Daoy (cell line): ENCODE measurements at regions not wholly inside any gene's neighbourhood (a gene's known extent, or its start where the extent isn't known, plus 50 kb on each side); places are given as distances from the start of the nearest gene placed in this dataset.

Experiments used
- DNase-seq: peaks from one replicate; pipeline ENCODE4 v3.0.0-alpha.2; 2015; ENCODE audit warnings: low read depth

DNA sequence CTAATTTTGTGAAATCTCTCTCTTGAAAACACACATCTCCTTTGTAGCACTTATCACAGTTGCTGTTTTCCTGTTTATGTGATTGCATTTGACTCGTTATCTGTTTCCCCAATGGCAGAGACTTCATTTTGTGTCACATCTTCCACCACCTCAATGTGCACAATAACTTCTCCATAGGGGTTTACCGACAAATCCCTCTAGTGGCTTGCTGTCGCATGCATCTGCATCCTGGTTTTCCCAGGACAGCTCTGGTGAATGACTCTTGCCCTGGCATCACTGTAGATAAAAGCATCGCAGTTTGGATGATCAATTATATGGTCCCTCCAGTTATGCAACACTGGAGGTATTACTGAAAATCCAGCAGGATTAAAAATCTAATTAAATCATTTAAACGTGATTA lies 206.5 kb upstream of the BTBD3 start:
- DNase-seq = no peak

DNA sequence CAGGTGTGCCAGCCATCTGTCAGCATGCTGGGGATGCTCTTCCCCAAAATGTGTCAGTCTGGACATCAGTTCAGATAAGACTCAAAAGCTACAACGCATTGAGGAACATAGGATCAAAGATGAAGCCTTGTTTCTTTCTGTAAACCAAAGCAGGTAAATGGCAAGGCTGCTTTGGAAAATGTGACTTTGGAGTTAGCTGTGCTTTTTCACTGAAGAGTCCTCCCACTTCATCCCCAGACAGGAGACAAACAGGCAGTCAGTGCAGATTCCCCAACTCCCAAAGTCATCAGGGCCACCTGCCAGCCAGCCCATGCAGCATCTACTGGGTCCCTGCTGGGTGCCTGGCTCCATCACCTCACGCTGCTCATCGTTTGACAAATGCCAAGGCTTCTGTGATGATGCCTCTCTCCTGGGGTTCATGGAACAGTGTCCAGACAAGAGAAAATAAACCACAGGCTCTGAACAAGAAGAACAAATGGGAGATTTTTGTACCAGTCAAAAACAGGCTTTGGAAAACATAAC lies 205.0 kb upstream of the BTBD3 start:
- DNase-seq = no peak

DNA sequence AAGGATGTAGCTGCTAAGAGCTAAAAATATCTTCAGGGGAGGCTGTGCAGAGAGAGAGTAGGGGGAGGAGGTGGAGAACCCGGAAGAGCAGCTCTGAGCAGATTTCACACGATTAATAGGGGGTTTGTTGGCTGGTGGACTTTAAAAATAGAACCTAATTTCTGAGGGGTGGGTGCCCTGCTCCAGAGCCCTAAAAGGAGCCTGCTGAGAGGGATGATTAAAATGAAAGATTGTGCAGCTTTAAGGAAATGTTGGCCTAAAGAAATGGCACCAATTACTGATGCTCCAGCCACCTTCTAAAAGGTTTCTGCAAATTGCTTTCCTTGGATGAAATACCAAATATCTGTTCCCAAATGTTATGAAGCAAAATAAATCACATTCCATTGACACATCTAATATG lies 202.8 kb upstream of the BTBD3 start:
- DNase-seq = no peak

DNA sequence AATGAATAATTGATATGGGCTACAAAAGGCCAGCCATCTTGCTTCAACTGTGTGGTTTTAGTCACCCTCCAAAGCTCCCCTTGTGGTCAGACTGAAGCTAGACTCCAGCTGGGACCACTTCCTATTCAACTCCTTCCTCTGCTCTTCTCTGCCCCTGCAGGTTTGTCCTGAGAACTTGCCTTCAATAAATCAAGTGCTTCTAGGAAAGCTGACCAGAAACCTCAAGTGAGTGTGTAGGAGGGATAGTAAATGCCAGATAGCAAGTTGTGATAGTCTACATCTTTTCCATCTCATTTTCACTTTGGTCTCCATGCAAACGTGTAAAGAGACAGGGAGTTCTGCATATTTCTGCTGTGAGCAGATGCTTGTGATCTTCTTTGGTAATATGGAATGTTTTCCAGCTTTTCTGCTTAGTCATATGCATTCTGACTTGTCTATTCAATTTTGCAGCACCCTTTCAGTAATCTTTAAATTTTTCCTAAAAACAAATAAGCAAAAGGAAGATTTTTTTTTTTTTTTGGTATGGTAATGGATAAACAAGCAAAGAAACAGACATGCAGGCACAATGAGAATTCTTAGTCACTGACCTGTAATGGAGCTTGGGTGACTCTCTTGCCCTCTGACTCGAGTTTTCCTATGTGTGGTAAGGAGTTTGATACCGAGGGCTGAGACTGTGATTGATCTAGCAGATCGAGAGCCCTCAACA lies 201.3 kb upstream of the BTBD3 start:
- DNase-seq = peak; percentile 77

DNA sequence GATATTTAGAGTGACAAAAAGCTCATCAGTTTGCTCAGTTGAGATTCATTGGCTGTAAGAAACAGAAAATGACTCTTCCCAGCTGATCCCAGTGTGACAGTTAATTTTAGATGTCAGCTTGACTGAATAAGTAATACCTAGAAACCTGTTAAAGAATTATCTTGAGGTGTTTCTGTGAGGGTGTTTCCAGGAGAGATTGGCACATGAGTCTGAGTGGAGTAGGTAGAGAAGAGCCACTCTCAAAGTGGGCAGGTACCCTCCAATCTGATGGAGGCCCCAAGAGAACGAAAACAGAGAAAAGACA lies 200.8 kb upstream of the BTBD3 start:
- no peak for DNase-seq

DNA sequence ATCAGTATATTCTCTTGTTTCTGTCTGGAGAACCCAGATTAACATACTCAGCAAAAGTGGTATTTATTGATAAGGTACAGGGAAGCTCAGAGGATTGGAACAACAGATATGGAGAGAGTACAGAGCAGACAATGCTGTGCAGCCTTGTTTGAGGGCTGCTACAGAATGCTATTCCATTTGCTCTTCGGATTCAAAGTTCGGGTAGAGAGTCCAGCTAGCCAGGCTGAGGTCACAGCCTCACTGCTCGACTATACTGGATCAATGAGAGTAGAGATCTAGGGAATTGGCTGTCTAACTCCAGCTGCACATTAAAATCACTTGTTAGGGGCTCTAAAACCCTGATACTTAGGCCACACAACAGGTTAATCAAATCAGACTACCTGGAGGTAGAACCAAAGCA lies 200.1 kb upstream of the BTBD3 start:
- no peak for DNase-seq

DNA sequence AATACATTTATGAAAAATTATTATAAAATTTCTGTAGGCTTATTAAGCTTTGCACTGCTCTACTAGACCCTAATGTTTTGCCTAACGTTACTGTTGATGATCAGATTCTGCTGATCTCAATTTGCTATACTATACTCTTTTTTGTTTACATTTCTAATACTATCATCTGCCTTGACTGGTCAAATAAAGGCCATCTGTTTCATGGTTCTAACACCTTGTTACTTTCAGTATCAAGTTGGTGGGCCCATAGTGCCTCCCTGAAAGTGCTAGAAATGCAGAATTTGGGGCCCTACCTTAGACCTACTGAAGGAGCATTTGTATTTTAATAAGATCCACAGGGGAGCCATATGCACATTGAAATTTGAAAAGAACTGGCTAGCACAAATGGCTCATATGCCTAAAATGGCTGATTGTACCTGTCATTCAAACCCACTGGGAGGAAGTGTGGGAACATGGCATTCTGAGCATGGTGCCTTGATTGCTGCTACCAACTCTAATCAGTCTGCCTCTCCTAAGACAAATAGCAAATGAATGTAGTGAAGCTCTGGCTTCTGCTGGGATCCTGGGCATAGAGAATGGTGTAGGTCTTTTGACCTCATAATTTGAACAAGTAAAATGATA lies 199.1 kb upstream of the BTBD3 start:
- no peak for DNase-seq

DNA sequence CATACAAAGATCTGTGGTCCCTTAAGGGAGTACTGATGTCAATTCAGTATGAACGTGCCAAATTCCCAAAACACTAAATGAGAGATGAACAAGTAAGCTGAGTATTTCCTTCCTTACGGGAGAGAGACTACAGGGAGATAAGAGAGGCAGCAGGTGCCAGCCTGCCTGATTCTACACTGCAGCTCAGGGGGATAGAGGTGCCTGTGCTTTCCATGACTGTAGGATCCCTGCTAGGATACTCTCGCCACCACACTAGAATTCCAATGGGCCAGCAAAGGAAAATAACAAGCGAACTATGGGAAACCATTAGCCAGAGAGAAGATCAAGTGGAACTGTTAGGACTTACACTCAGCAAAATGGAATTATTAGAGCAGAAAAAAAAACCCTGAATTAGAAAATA lies 198.5 kb upstream of the BTBD3 start:
- no peak for DNase-seq

DNA sequence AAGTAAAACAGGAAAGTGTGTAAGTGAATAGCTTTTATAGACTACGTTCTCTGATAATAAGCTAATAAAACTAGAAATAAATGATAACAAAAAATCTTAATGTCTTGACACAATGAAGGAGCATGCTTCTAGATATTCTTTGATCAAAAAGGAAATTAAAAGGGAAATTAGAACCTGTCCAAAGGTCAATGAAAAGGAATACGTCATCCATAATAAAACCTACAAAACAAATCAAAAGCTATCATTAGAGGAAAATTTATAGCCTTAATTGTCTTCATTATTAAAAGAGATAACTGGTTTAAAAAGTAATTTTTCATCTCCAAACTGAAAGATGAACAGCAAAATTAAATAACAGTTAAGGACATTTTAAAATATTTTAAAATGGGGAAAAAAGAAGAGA lies 196.3 kb upstream of the BTBD3 start:
- no peak for DNase-seq

DNA sequence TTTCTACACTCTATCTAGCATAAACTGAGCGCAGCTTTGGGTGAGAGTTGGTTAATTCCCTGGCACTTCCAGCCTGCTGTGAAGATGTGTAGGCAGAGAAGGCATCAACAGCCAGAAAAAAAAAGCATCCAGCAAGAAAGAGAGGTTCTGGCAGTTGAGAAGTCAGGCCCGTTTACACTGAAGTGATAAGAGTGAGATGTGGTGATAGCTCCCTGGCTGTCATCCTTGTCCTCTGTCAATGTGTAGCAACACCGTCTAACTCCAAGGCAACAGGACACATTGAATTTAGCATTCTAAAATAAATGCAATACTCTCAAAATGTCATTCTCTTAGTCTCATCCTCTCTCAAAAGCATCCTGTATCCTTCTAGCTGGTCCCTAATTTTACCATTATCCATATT lies 193.6 kb upstream of the BTBD3 start:
- DNase-seq = no peak

DNA sequence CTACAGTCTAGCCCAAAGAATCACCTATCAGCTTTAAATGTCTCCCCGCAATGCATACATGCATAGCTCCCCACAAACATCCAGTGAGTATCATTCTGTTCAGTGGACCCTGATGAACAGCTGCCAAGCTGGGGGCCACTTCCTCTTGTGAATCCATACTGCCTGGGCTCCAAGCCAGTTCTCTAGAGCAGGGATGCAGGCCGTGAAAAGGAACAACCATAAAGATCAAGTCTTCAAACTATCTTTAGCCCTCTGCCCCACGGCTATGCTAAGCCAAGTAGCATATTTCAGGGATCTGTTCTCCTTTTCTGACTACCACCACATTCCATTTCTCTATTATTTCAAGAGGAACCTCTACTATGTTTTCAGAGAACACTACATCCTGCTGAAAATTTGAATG lies 191.7 kb upstream of the BTBD3 start:
- peak; percentile 2 for DNase-seq

DNA sequence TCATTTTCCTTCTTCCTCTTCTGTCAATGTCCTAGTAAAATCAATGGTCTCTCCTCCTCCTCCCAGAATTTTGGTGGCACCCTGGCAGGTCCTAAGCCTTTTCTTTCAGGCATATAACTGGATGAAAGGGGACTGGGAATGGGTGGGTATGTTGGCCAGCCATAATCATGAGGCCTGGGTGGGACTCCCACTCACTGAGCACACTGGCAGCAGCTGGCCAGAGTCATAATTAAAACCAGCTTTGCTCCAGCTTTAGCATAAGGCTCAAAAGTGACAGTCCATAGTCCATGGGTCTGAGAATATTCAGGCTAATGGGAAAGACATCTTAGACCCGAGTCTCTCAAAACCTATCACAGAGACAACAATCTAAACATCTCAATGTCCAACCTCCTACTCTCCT lies 190.0 kb upstream of the BTBD3 start:
- no peak for DNase-seq

DNA sequence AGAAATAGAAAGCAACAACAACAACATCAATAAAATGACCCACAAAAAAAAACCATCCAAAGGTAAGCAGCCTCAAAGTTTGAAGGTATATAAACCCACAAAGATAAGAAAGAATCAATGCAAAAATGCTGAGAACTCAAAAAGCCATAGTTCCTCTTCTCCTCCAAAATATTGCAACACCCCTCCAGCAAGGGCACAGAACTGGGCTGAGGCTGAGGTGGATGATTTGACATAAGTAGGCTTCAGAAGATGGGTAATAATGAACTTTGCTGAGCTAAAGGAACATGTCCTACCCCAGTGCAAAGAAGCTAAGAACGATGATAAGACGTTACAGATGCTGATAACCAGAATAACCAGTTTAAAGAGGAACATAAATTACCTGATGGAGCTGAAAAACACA lies 188.8 kb upstream of the BTBD3 start:
- no peak for DNase-seq

DNA sequence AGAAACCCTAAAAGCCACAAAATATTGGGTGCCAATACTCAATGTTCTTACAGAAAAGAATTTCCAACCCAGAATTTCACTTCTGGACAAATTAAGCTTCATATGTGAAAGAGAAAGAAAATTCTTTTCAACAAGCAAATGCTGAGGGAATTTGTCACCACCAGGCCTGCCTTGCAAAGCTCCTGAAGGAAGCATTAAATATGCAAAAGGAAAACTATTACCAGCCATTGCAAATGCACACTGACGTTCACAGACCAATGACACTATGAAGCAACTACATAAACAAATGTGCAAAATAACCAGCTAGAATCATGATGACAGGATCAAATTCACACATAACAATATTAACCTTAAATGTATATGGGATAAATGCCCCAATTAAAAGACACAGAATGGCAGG lies 187.9 kb upstream of the BTBD3 start:
- no peak for DNase-seq

DNA sequence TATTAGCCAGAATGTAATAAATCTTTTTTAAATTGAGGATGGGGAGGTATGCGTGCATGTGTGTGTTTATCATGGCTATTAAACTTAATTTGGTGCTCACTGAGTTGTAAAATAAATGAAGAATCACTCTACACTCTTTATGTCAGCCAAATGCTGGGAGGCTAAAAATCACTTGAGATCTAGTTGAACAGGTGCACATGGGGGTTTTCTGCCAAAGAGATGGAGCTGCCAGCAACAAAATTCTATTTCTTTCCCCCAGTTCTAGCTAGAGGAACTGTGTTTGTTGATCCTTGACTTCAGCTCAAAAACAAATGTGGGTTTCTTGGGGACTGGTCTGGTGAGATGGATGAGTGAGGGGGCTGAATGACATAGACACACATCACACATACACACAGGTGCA lies 183.3 kb upstream of the BTBD3 start:
- DNase-seq = no peak

DNA sequence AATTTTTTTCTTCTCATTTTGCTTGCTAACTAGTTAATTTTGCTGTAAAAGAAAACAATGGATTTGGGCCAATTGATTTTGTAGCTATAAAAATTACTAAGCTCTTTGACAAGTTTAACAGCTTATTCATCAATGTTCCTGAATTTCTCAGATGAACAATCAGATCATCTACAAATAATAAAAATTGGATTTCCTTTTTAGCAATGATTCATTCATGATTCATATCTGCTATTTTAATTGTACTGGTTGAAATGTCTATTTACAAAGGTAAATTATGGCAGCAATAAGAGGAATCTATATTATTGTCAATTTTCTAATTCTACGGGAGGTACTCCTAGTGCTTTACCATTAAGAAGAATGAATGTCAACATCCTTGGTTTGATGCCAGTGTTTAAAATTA lies 178.8 kb upstream of the BTBD3 start:
- no peak for DNase-seq

DNA sequence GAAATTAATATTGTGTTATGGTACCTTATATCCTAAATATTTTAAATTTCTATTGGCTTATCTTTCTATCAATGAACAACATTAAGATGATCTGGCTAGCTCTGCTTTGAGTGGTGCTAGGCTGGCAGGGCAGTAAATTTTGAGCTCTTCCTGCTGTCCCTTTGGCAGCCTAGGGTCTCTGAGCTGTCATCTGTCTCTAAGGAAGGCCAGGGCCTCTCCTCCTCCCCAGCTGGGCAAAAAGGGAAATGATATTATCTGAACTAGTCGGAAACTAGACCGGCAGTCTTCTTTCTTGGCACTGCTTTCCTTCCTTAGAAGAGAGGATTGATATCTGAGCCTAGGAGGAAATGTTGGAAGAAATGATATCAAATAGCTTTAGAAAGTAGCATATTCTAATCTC lies 176.7 kb upstream of the BTBD3 start:
- DNase-seq = no peak

DNA sequence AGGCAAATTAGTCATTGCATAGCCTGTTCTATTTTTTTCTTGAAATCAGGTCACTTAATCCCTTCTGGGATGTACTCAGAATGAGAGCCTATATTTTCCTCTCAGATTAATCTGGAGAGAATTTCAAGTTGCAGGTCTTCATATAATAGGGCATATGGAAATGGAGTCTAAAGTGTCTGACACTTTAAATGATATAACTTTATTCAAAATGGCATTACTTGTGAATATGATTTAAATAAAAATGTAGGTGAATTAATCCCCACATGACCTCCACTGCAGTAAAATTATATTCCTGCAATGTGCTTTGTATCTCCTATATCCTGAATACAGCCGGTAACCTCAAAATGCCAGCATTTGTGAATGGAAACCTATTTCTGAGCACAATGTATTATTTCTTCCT lies 172.5 kb upstream of the BTBD3 start:
- DNase-seq = no peak

DNA sequence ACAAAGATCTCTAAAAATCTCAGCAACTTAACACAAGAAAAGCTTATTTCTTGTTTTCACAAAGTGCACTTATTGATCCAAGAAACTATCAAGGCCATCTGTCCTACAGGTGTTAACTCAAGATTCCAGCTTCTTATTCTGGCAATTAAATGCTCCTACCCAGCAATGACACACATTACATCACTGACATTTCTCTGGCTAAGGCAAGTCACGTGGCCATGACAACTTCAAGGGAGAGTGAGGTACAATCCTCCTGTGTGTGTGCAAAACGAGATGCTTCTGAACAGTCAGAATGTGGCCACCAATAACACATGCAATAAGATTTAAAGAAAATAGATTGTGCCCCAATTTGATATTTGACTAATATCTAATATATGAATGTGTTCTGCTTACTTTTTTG lies 169.3 kb upstream of the BTBD3 start:
- no peak for DNase-seq

DNA sequence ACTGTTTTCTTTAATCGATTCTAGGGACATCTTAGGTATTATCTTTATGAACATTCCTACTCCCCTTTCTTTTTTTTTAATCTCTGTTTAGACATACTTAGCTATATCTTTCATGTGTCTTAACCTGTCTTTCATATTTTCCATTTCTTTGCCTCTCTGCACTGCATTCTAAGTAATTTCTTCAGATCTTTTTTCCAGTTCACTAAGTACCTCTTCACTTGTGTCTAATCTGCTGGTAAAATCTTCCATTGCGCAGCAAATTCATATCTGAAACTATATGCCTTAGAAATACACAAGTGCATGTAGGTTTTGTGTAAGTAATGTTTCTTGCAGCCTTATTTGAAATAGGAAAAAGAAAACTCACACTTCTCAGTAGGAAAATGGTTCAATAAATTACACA lies 165.4 kb upstream of the BTBD3 start:
- DNase-seq = no peak

DNA sequence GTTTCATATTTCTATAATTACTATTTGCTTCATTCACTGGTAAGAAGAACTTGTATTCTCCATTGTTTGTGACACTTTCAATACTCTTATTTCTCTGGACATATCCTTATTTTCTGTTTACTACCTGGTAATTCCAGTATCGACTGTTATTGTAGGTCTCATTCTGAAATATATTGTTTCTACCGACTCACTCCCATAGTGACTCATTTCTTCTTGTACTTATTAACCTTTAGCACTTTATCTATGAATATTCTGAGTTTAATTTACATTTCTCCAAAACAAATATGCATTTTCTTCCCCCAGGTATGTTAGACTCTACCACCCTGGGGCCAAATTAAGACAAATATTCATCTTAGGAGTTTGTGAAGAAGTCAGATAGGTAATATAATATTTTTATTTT lies 164.5 kb upstream of the BTBD3 start:
- no peak for DNase-seq

DNA sequence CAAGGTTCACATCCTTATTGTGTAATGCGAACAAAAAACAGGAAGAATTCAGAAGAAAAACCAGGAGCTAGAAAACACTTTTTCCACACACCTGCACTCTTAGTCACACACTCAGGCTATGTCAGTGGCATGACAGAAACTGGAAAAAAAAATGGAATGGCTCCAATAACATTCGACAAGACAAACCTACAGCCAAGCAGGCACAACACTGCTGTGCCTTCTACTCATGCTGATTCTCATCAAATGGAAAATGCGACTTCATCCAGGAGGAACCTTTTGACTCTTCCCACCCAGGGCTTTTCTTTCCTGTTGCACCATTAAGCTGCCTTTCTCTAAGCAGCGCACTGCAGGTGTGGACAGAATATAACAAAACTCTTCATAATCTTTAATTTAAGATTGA lies 163.2 kb upstream of the BTBD3 start:
- no peak for DNase-seq

DNA sequence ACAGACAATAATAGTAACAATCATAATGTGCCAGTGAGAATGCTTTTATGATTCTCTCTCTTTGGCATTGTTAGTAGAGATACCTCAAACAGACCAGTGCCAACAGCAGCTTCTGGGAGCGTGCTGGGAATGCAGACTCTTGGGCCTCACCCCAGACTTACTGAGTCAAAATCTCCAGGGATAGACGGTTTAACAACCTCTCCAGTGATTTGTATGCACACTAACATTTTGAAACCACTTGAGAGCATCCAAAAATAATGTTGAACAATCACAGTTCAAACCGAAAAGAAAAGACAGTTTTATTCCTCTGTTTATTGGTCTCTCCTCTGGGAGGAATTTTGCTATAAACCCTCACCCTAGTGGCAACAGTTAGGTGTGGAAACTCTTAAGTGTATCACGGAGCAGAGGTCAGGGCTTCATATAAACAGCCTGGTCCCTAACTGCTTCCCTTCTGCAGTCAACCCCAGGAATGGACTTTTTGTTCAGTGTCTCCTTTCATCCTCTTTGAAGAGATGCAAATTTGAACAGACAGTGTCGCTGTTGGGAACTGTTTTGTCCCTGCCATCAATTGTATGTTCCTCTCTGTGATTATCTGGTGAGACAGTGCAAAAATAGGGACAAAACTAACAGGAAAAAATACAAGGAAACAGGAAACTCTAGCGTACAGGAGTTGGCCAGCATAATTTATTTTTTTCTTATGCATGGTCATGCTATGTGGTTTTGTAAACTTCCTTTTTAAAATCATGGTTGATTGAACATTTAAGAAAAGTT lies 162.4 kb upstream of the BTBD3 start:
- no peak for DNase-seq
